Calu3 (cell line): ENCODE measurements at regions not wholly inside any gene's neighbourhood (a gene's known extent, or its start where the extent isn't known, plus 50 kb on each side); places are given as distances from the start of the nearest gene placed in this dataset.
"Not testable (repeated sequence)": the region's sequence is repeated elsewhere in the genome, so short reads cannot be mapped to it uniquely, and the experiment has no call there.

Experiments
- BruUV-seq: library from RNA; stranded (reverse); fragments of 400-500 nt; replicated peaks from 2 replicates; lab custom pipeline; 2021; lab: Mats Ljungman, UMichigan
- CTCF ChIA-PET: fragments of 300-600 bp; sonication (Branson Sonifier 250); formaldehyde crosslinking; loops from one replicate; lab custom pipeline; 2022; ENCODE audit warnings: antibody characterized with exemption; lab: Charles Lee
- DNase-seq: peaks from one replicate; pipeline ENCODE4 v3.0.0; 2022
- H3K27ac Mint-ChIP-seq: one replicate; pipeline ENCODE4 v1.8.0; 2022; ENCODE audit warnings: mixed read lengths; ENCODE audit not compliant: unreplicated experiment
- H3K27me3 Mint-ChIP-seq: one replicate; pipeline ENCODE4 v1.8.0; 2022; ENCODE audit warnings: mixed read lengths; ENCODE audit not compliant: unreplicated experiment
- H3K36me3 Mint-ChIP-seq: one replicate; pipeline ENCODE4 v1.8.0; 2022; ENCODE audit warnings: mild to moderate bottlenecking, moderate library complexity, mixed read lengths; ENCODE audit not compliant: insufficient read depth, unreplicated experiment
- H3K4me1 Mint-ChIP-seq: one replicate; pipeline ENCODE4 v1.8.0; 2022; ENCODE audit warnings: mild to moderate bottlenecking, low read depth, mixed read lengths; ENCODE audit not compliant: unreplicated experiment
- H3K4me3 Mint-ChIP-seq: one replicate; pipeline ENCODE4 v1.8.0; 2022; ENCODE audit warnings: mild to moderate bottlenecking, low read depth, moderate library complexity, mixed read lengths; ENCODE audit not compliant: unreplicated experiment
- H3K9me3 Mint-ChIP-seq: one replicate; pipeline ENCODE4 v1.8.0; 2022; ENCODE audit warnings: low read depth, mixed read lengths; ENCODE audit not compliant: unreplicated experiment
- CTCF ChIP-seq: fragments of 200-600 bp; IDR thresholded peaks from one replicate; pipeline ENCODE4 v1.8.0; 2022; ENCODE audit warnings: antibody characterized with exemption; ENCODE audit not compliant: unreplicated experiment
- intact Hi-C: fragments of 100-400 bp; cut with micrococcal nuclease; formaldehyde crosslinking; loops from one replicate; pipeline ENCODE4 v1.10.0; 2022; ENCODE audit not compliant: unreplicated experiment

DNA sequence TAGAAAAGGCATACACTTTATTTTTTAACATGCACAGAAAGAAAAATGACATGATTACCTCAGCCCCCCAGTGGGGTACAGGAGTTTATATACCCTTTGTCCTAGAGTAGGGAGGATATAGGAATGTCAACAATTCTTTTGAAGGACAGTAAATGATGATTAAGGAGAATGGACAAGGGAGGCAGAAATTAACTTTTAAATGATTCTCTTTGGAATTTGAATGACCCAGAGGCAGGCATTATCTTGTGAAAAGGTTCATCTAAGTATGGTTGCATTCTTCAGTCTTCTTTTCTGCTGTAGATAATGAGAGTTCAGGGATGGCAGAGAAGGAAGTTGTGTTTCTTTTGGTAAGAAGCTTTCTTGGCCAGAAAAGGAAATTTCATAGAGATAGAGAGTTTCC lies 971.3 kb downstream of the CNTNAP5 start:
- H3K27me3 Mint-ChIP-seq = no peaks in the 10 kb centered on the region
- no peak for TF ChIP-seq CTCF
- BruUV-seq = no TSS peak
- no peak for DNase-seq
- H3K9me3 Mint-ChIP-seq = peaks cover 16% of the 10 kb centered on the region
- intact Hi-C loops = no loop called here
- no peaks in the 10 kb centered on the region for H3K36me3 Mint-ChIP-seq
- no peaks in the 10 kb centered on the region for H3K4me1 Mint-ChIP-seq
- CTCF ChIA-PET = no interaction called here
- no peak overlapping the region for H3K27ac Mint-ChIP-seq
- no peak overlapping the region for H3K4me3 Mint-ChIP-seq

- Mint-ChIP-seq H3K27ac (no peak overlapping the region), H3K27me3 (no peaks in the 10 kb centered on the region)
- CTCF ChIA-PET = no interaction called here
Measured at GRCh38 chr2:124999906-125000305, 974.8 kb downstream of the CNTNAP5 start.

DNA sequence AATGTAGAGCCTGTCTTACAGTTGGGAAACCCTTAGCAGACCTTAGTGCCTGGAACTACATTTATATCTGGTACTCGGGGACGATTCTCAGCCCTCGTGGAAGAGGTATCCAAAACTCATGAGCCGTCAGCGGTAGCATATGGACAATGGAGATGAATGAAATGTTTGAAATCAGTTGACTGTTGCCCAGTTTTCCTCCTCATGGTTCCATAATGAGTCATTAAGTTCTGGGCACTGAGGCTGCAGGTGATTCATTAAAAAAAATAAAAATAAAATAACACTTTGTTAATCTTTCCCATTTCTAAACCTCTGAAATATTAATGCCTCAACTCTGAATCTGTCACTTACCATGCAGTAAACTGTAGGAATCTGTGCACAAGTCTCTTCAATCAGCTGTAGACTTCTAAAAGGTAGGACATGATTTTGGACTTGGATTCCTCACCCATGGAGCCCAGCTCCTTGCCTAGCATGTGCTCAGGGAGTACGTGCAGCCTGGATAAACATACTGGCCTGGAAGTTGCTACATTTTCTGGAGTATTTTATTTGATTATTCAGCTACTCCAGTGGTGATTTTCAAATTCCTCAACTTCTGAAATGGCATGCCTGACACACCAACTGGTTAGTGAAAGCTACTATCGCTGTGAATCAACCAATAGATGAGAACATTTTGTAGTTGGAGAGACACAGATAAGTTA lies 979.2 kb downstream of the CNTNAP5 start:
- Mint-ChIP-seq H3K36me3 (no peaks in the 10 kb centered on the region), H3K4me1 (no peaks in the 10 kb centered on the region), H3K27me3 (no peaks in the 10 kb centered on the region), H3K4me3 (no peak overlapping the region), H3K9me3 (peaks cover 14% of the 10 kb centered on the region), H3K27ac (no peak overlapping the region)
- TF ChIP-seq CTCF = no peak
- intact Hi-C loops = no loop called here
- CTCF ChIA-PET = no interaction called here
- DNase-seq = no peak
- no TSS peak for BruUV-seq

More at GRCh38 chr2:124999906-125000305, 974.8 kb downstream of the CNTNAP5 start:
- no peak for DNase-seq
- H3K36me3 Mint-ChIP-seq = no peaks in the 10 kb centered on the region
- no TSS peak for BruUV-seq
- no peak for TF ChIP-seq CTCF
- intact Hi-C loops = no loop called here
- no peaks in the 10 kb centered on the region for H3K4me1 Mint-ChIP-seq
- no peak overlapping the region for H3K4me3 Mint-ChIP-seq
- peaks cover 18% of the 10 kb centered on the region for H3K9me3 Mint-ChIP-seq

- no peaks in the 10 kb centered on the region for H3K36me3 Mint-ChIP-seq
- no peak overlapping the region for H3K27ac Mint-ChIP-seq
- peaks cover 11% of the 10 kb centered on the region for H3K9me3 Mint-ChIP-seq
- intact Hi-C loops = no loop called here
- CTCF ChIA-PET = interaction anchor here (0.6 kb wide), 1 partner anchor 962 kb away, joined by 3 read pairs; no protein-coding TSS in a partner anchor
- no peaks in the 10 kb centered on the region for H3K4me1 Mint-ChIP-seq
- H3K4me3 Mint-ChIP-seq = no peak overlapping the region
- BruUV-seq = no TSS peak
- H3K27me3 Mint-ChIP-seq = no peaks in the 10 kb centered on the region
- TF ChIP-seq CTCF = no peak
- DNase-seq = no peak
Measured at GRCh38 chr2:125006676-125007075, 981.6 kb downstream of the CNTNAP5 start.

- H3K4me3 Mint-ChIP-seq, H3K36me3 Mint-ChIP-seq, H3K27ac Mint-ChIP-seq, BruUV-seq, intact Hi-C loops, DNase-seq, H3K4me1 Mint-ChIP-seq, H3K27me3 Mint-ChIP-seq, CTCF ChIA-PET: not testable (repeated sequence)
- H3K9me3 Mint-ChIP-seq = peaks cover 28% of the 10 kb centered on the region
Measured at GRCh38 chr2:125028721-125029120, 1003.6 kb downstream of the CNTNAP5 start.
